ENCODE measurements at regions not wholly inside any gene's neighbourhood (a gene's known extent, or its start where the extent isn't known, plus 50 kb on each side); places are given as distances from the start of the nearest gene placed in this dataset.

- Histone ChIP-seq H3K27me3 (no peaks in the 10 kb centered on the region), H3K27ac (no peak overlapping the region), H3K36me3 (no peaks in the 10 kb centered on the region), H3K4me3 (no peak overlapping the region), H3K4me1 (ENCODE audit: insufficient read depth) (no peaks in the 10 kb centered on the region), H3K9me3 (no peaks in the 10 kb centered on the region)
- intact Hi-C loops (cut with DNase I): no loop called here
- no peak for DNase-seq
- TF ChIP-seq EP300 (IDR thresholded peaks at IDR 0.05) (no peak), CTCF (IDR thresholded peaks at IDR 0.05) (no peak), POLR2A (IDR thresholded peaks at IDR 0.05) (no peak)
- 87 to 92% (median 87%) methylated on average over 13 of the region's 13 CpGs for WGBS, 3 donors
These were observed 207.7 kb upstream of the SHH start for GRCh38 chr7:156019776-156020565.

- TF ChIP-seq POLR2A (IDR thresholded peaks at IDR 0.05) (no peak), CTCF (IDR thresholded peaks at IDR 0.05) (no peak), EP300 (IDR thresholded peaks at IDR 0.05) (no peak)
- intact Hi-C loops (cut with DNase I): no loop called here
- Histone ChIP-seq H3K4me3 (no peak overlapping the region), H3K27me3 (no peaks in the 10 kb centered on the region), H3K4me1 (ENCODE audit: insufficient read depth) (no peaks in the 10 kb centered on the region), H3K36me3 (no peaks in the 10 kb centered on the region), H3K9me3 (no peaks in the 10 kb centered on the region), H3K27ac (no peak overlapping the region)
- no peak for DNase-seq
- WGBS, 3 donors: 82 to 87% (median 86%) methylated on average over 7 of the region's 7 CpGs
These were observed 207.0 kb upstream of the SHH start for GRCh38 chr7:156019308-156019707.

DNA sequence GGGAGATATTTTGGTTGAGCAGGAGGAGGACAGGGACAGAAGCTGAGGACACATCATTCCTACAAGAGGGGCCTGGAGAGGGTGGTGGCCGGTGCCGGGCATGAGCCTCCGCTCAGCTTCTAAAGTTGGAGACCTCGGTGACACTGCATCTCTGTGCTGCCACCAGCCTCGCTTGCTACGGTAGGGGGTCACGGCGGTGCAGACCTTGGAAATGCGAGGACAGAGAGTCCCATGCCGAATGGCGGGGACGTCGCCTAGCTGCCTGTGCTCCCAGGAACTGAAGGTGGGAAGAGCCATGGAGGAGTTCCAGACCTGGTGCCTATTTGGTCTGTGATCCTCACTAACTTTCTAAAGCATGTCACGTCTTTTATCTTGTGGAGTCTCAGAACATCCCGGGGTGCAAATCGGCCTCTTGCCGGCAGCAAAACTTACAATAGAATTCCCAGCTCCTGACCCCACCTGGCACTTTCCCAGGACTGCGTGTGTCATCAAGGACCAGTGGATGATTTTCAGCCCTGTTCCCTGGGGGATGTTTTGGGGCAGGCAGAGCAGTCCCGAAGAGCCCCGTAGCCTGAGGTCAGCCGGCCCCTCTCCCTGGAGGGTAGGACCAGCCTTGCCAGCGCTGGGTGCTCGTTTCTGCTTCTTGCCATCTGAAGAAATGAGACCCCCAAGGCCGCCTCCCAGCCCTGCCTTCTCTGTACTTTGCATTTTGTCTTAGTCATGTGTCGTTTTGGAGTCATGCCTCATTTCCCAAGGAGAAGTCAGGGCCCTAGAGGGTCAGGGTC, 205.8 kb upstream of the SHH start:
- Histone ChIP-seq H3K4me1 (ENCODE audit: insufficient read depth) (no peaks in the 10 kb centered on the region), H3K4me3 (no peak overlapping the region), H3K27me3 (no peaks in the 10 kb centered on the region), H3K27ac (no peak overlapping the region), H3K36me3 (no peaks in the 10 kb centered on the region), H3K9me3 (no peaks in the 10 kb centered on the region)
- intact Hi-C loops (cut with DNase I): no loop called here
- WGBS, 3 donors: 81 to 84% (median 83%) methylated on average over 25 of the region's 25 CpGs
- DNase-seq: no peak
- no peak for TF ChIP-seq EP300 (IDR thresholded peaks at IDR 0.05)
- no peak for TF ChIP-seq CTCF (IDR thresholded peaks at IDR 0.05)
- no peak for TF ChIP-seq POLR2A (IDR thresholded peaks at IDR 0.05)

GRCh38 chr7:156017431-156017830, 205.2 kb upstream of the SHH start:
- no peak for TF ChIP-seq POLR2A (IDR thresholded peaks at IDR 0.05)
- no peak for TF ChIP-seq EP300 (IDR thresholded peaks at IDR 0.05)
- no peak for TF ChIP-seq CTCF (IDR thresholded peaks at IDR 0.05)
- no peak overlapping the region for H3K27ac ChIP-seq
- no peaks in the 10 kb centered on the region for H3K9me3 ChIP-seq
- no peak overlapping the region for H3K4me3 ChIP-seq
- H3K36me3 ChIP-seq: no peaks in the 10 kb centered on the region
- no peaks in the 10 kb centered on the region for H3K4me1 ChIP-seq (ENCODE audit: insufficient read depth)
- no peak for DNase-seq
- intact Hi-C loops (cut with DNase I): no loop called here
- WGBS, 3 donors: 78 to 87% (median 80%) methylated on average over 8 of the region's 8 CpGs
- no peaks in the 10 kb centered on the region for H3K27me3 ChIP-seq

Data from ovary (tissue), 7 donors.